BJ (cell line): ENCODE measurements at regions not wholly inside any gene's neighbourhood (a gene's known extent, or its start where the extent isn't known, plus 50 kb on each side); places are given as distances from the start of the nearest gene placed in this dataset.

Experiments used
- CTCF ChIA-PET: fragments of 350-600 bp; formaldehyde crosslinking; extraction: SDS; loops from one replicate; lab custom pipeline; 2021; ENCODE audit warnings: antibody characterized with exemption, inconsistent platforms; lab: Yijun Ruan, JAX
- POLR2A ChIA-PET: fragments of 300-600 bp; sonication (Branson Sonifier 250); formaldehyde crosslinking; extraction: SDS; loops from one replicate; lab custom pipeline; 2021; ENCODE audit warnings: antibody characterized with exemption; lab: Charles Lee
- DNase-seq: peaks from one replicate; pipeline ENCODE4 v3.0.0-alpha.2; 2011; ENCODE audit warnings: low read depth
- H3K27me3 ChIP-seq: 2 replicates; pipeline ENCODE4 v1.6.0; 2011; ENCODE audit warnings: low read length; ENCODE audit not compliant: control insufficient read depth, insufficient read depth
- H3K36me3 ChIP-seq: 2 replicates; pipeline ENCODE4 v1.5.1; 2011; ENCODE audit warnings: low read length; ENCODE audit not compliant: control insufficient read depth, insufficient read depth
- H3K4me3 ChIP-seq: 2 replicates; pipeline ENCODE4 v1.5.1; 2011; ENCODE audit warnings: low read depth, mild to moderate bottlenecking, control low read depth, low read length
- CTCF ChIP-seq: IDR thresholded peaks from 2 replicates; pipeline ENCODE4 v1.5.1; 2011; ENCODE audit warnings: low read depth, mild to moderate bottlenecking, control low read depth, inconsistent platforms, low read length, moderate library complexity; ENCODE audit not compliant: insufficient read depth

- TF ChIP-seq CTCF = no peak
- H3K27me3 ChIP-seq = no peaks in the 10 kb centered on the region
- no peaks in the 10 kb centered on the region for H3K36me3 ChIP-seq
- POLR2A ChIA-PET = no interaction called here
- H3K4me3 ChIP-seq = no peak overlapping the region
- CTCF ChIA-PET = interaction anchor here (1.2 kb wide), 1 partner anchor 51 kb away, joined by 3 read pairs; no protein-coding TSS in a partner anchor
- no peak for DNase-seq
These were observed 228.6 kb upstream of the LYPLAL1 start for GRCh38 chr1:218945050-218945449.

GRCh38 chr1:218946147-218946546 lies 227.5 kb upstream of the LYPLAL1 start:
- ChIA-PET POLR2A (no interaction called here), CTCF (interaction anchor here (0.6 kb wide), 1 partner anchor 30 kb away, joined by 5 read pairs; no protein-coding TSS in a partner anchor)
- TF ChIP-seq CTCF = no peak
- no peaks in the 10 kb centered on the region for H3K27me3 ChIP-seq
- no peak for DNase-seq
- H3K4me3 ChIP-seq = no peak overlapping the region
- H3K36me3 ChIP-seq = no peaks in the 10 kb centered on the region

GRCh38 chr1:218948446-218948845 lies 225.2 kb upstream of the LYPLAL1 start:
- H3K4me3 ChIP-seq = no peak overlapping the region
- CTCF ChIA-PET = interaction anchor here (1.3 kb wide), 1 partner anchor 10 kb away, joined by 3 read pairs; no protein-coding TSS in a partner anchor
- no peaks in the 10 kb centered on the region for H3K27me3 ChIP-seq
- no peak for TF ChIP-seq CTCF
- DNase-seq = no peak
- no peaks in the 10 kb centered on the region for H3K36me3 ChIP-seq
- POLR2A ChIA-PET = no interaction called here

- Histone ChIP-seq H3K4me3 (no peak overlapping the region), H3K36me3 (no peaks in the 10 kb centered on the region), H3K27me3 (no peaks in the 10 kb centered on the region)
- DNase-seq = no peak
- ChIA-PET CTCF (interaction anchor here (1.5 kb wide), 1 partner anchor 8 kb away, joined by 5 read pairs; no protein-coding TSS in a partner anchor), POLR2A (no interaction called here)
- TF ChIP-seq CTCF = no peak
These were observed 220.3 kb upstream of the LYPLAL1 start for GRCh38 chr1:218953386-218953785.

- ChIA-PET POLR2A (no interaction called here), CTCF (no interaction called here)
- H3K36me3 ChIP-seq = no peaks in the 10 kb centered on the region
- no peak for TF ChIP-seq CTCF
- DNase-seq = no peak
- H3K4me3 ChIP-seq = no peak overlapping the region
- H3K27me3 ChIP-seq = no peaks in the 10 kb centered on the region
These were observed 215.7 kb upstream of the LYPLAL1 start for GRCh38 chr1:218957971-218958370.
